ENCODE measurements at regions not wholly inside any gene's neighbourhood (a gene's known extent, or its start where the extent isn't known, plus 50 kb on each side); places are given as distances from the start of the nearest gene placed in this dataset.

DNA sequence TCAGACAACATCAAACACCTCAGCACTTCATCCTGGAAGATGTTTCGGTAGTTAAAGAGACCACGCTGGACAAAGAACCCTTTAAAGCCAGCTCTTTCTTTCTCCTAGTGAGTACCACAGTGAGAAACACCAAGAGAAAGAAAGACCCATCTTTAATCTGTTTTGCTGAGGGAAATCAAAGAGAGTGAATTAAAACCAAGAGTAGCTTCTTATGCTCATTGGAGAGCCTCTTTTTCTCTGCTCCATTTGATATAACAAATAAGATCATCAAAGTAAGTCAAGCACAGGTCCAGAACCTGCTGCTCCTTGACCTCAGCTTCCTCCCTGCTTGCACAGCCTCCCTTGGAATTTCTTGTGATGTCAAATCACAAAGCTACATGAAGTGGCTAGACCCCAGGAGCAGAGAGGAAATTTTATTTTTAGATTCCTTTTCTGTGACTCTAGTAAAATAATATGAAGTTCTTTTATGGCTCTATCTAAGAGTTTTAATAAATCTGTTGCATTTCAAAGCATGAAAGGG, 436.4 kb downstream of the C3orf38 start:
- H3K27ac ChIP-seq (ENCODE audit: low read depth in 2 of 2, low read length in 2 of 2), result no peak overlapping the region
- no peak overlapping the region for H3K4me3 ChIP-seq (ENCODE audit: low read length in 3 of 3)
- intact Hi-C loops (cut with DNase I), result no loop called here
- no peaks in the 10 kb centered on the region for H3K27me3 ChIP-seq (ENCODE audit: control insufficient read depth, insufficient read depth, low read length)
- DNase-seq, result no peak
- TF ChIP-seq CTCF (IDR thresholded peaks at IDR 0.05; ENCODE audit: borderline replicate concordance, extremely low read depth, insufficient read depth), result no peak
- no peak overlapping the region for H3K9ac ChIP-seq (ENCODE audit: low read length in 3 of 3)
- no peaks in the 10 kb centered on the region for H3K36me3 ChIP-seq (ENCODE audit: control insufficient read depth in 2 of 3, insufficient read depth in 3 of 3, low read length in 3 of 3)
- no peaks in the 10 kb centered on the region for H3K9me3 ChIP-seq (ENCODE audit: control insufficient read depth in 2 of 3, insufficient read depth in 1 of 3, low read length in 3 of 3)
- FAIRE-seq, result no peak
- H3K4me1 ChIP-seq (ENCODE audit: control insufficient read depth in 2 of 3, insufficient read depth in 2 of 3, low read depth in 1 of 3, low read length in 3 of 3), result no peaks in the 10 kb centered on the region

DNA sequence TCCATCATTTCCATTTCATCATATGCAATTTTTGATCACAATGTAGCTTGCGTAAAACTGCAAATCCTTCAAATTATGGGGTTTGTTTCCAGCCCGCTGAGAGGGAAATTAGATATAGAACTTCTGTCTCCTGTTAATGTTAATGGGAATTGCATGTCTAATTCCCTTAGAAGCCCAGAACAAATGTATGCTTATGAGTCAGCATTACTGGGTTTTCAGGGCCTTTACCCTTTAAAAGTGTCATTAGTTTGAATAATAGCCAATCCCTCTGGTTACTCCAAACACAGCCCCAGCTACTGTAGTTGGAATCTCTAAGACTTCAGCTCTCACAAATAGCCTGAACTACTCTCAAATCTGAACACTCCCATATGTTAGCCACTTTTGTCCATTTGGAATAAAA, 439.4 kb downstream of the C3orf38 start:
- H3K27me3 ChIP-seq (ENCODE audit: control insufficient read depth, insufficient read depth, low read length), result no peaks in the 10 kb centered on the region
- TF ChIP-seq CTCF (IDR thresholded peaks at IDR 0.05; ENCODE audit: borderline replicate concordance, extremely low read depth, insufficient read depth), result no peak
- FAIRE-seq (no peak), DNase-seq (no peak)
- H3K36me3 ChIP-seq (ENCODE audit: control insufficient read depth in 2 of 3, insufficient read depth in 3 of 3, low read length in 3 of 3), result no peaks in the 10 kb centered on the region
- H3K4me1 ChIP-seq (ENCODE audit: control insufficient read depth in 2 of 3, insufficient read depth in 2 of 3, low read depth in 1 of 3, low read length in 3 of 3), result no peaks in the 10 kb centered on the region
- no peak overlapping the region for H3K9ac ChIP-seq (ENCODE audit: low read length in 3 of 3)
- H3K4me3 ChIP-seq (ENCODE audit: low read length in 3 of 3), result no peak overlapping the region
- H3K27ac ChIP-seq (ENCODE audit: low read depth in 2 of 2, low read length in 2 of 2), result no peak overlapping the region
- intact Hi-C loops (cut with DNase I), result no loop called here
- no peaks in the 10 kb centered on the region for H3K9me3 ChIP-seq (ENCODE audit: control insufficient read depth in 2 of 3, insufficient read depth in 1 of 3, low read length in 3 of 3)

DNA sequence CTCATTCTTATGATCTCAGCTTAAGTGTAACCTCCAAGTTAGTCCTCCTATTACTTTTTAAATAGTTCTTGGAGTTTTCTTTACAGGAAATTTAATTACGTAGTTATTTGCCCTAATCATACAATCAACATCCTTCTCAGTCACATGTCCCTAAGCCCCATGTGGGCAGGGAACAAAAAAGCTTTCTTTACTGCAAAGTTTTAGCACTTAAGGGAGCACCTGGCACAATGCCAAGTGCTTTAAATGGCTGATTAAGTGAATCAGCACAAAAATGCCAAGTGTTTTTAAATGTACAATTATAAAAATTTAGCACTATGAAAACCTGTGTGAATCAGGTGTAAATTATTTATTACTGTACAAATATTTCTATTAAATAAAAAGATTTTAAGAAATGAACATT, 445.3 kb downstream of the C3orf38 start:
- FAIRE-seq, result no peak
- H3K4me1 ChIP-seq (ENCODE audit: control insufficient read depth in 2 of 3, insufficient read depth in 2 of 3, low read depth in 1 of 3, low read length in 3 of 3), result no peaks in the 10 kb centered on the region

More for the DNA sequence above, 445.3 kb downstream of the C3orf38 start:
- Histone ChIP-seq H3K9me3 (ENCODE audit: control insufficient read depth in 2 of 3, insufficient read depth in 1 of 3, low read length in 3 of 3) (no peaks in the 10 kb centered on the region), H3K36me3 (ENCODE audit: control insufficient read depth in 2 of 3, insufficient read depth in 3 of 3, low read length in 3 of 3) (no peaks in the 10 kb centered on the region), H3K9ac (ENCODE audit: low read length in 3 of 3) (no peak overlapping the region), H3K27me3 (ENCODE audit: control insufficient read depth, insufficient read depth, low read length) (no peaks in the 10 kb centered on the region), H3K27ac (ENCODE audit: low read depth in 2 of 2, low read length in 2 of 2) (no peak overlapping the region), H3K4me3 (ENCODE audit: low read length in 3 of 3) (no peak overlapping the region)
- peak in 1 of 5 donors; percentile 6 for DNase-seq
- intact Hi-C loops (cut with DNase I), result no loop called here
- no peak for TF ChIP-seq CTCF (IDR thresholded peaks at IDR 0.05; ENCODE audit: borderline replicate concordance, extremely low read depth, insufficient read depth)
